ENCODE measurements at regions not wholly inside any gene's neighbourhood (a gene's known extent, or its start where the extent isn't known, plus 50 kb on each side); places are given as distances from the start of the nearest gene placed in this dataset.

GRCh38 chr12:107558816-107559382 lies 126.7 kb upstream of the PWP1 start (continued):
- no peak for TF ChIP-seq ZNF318 (CRISPR knock-in tag; IDR thresholded peaks at IDR 0.05)
- no peak for TF ChIP-seq STAT6 (CRISPR knock-in tag; IDR thresholded peaks at IDR 0.05; ENCODE audit: borderline replicate concordance)
- peak; percentile 38; the same call in 1 of the 2 replicates for TF ChIP-seq FOXO1 (CRISPR knock-in tag; IDR thresholded peaks at IDR 0.05)
- TF ChIP-seq RFX5 (IDR thresholded peaks at IDR 0.05; ENCODE audit: low read depth, low read length) = no peak
- no peak for TF ChIP-seq IKZF4 (CRISPR knock-in tag; IDR thresholded peaks at IDR 0.05; ENCODE audit: borderline replicate concordance, low read depth, not compliant biosample characterization)
- TF ChIP-seq ZNF557 (CRISPR knock-in tag; IDR thresholded peaks at IDR 0.05) = no peak
- TF ChIP-seq PAXIP1 (CRISPR knock-in tag; conservative IDR thresholded peaks at IDR 0.05) = peak; percentile 95
- no peak for TF ChIP-seq ZNF367 (CRISPR knock-in tag; IDR thresholded peaks at IDR 0.05; ENCODE audit: borderline replicate concordance)
- TF ChIP-seq MED8 (CRISPR knock-in tag; IDR thresholded peaks at IDR 0.05; ENCODE audit: insufficient replicate concordance) = no peak
- no peak for TF ChIP-seq CBFB (CRISPR knock-in tag; IDR thresholded peaks at IDR 0.05)
- no peak for TF ChIP-seq FOXK1 (CRISPR knock-in tag; IDR thresholded peaks at IDR 0.05; ENCODE audit: borderline replicate concordance, low read depth)
- no peak for TF ChIP-seq SIN3B (IDR thresholded peaks at IDR 0.05; ENCODE audit: low read length)
- TF ChIP-seq ZNF572 (CRISPR knock-in tag; IDR thresholded peaks at IDR 0.05) = no peak
- no peak for TF ChIP-seq ZBTB7A (CRISPR knock-in tag; IDR thresholded peaks at IDR 0.05)
- TF ChIP-seq PHF8 (CRISPR knock-in tag; IDR thresholded peaks at IDR 0.05) = 0 out of 2 replicates have a peak, but pooled peaks have one; percentile 27
- no peak for TF ChIP-seq ZNF20 (CRISPR knock-in tag; IDR thresholded peaks at IDR 0.05)
